H1 (cell line): ENCODE measurements at regions not wholly inside any gene's neighbourhood (a gene's known extent, or its start where the extent isn't known, plus 50 kb on each side); places are given as distances from the start of the nearest gene placed in this dataset.

Source experiments
- CTCF ChIA-PET: fragments of 300-600 bp; sonication (Branson Sonifier 250); formaldehyde crosslinking; loops from one replicate; lab custom pipeline; 2021; ENCODE audit not compliant: partially characterized antibody; lab: Charles Lee
- POLR2A ChIA-PET: fragments of 300-600 bp; sonication (Branson Sonifier 250); formaldehyde crosslinking; loops from one replicate; lab custom pipeline; 2021; ENCODE audit warnings: inconsistent platforms; ENCODE audit not compliant: partially characterized antibody; lab: Charles Lee
- DNase-seq, 2 experiments: peaks; one replicate each; pipeline versions ENCODE4 v3.0.0 to v3.0.0-alpha.2; 2010 to 2022; ENCODE audit warnings: low spot score in 2 of 2, low read depth in 1 of 2, mixed read lengths in 1 of 2
- FAIRE-seq: peaks from 2 replicates; lab custom pipeline; 2011; peaks lifted over from hg19 to GRCh38; lab: Jason Lieb, UNC
- H2AFZ ChIP-seq: 2 replicates; pipeline ENCODE4 v1.8.1; 2012; ENCODE audit warnings: low read length, inconsistent platforms
- H2AK5ac ChIP-seq: 2 replicates; pipeline ENCODE4 v1.6.1; 2013; ENCODE audit warnings: low read depth, low read length
- H2BK120ac ChIP-seq: replicated peaks from 2 replicates; pipeline ENCODE3; 2013; ENCODE audit warnings: low read depth, low read length, inconsistent platforms
- H2BK12ac ChIP-seq: 2 replicates; pipeline ENCODE4 v1.6.1; 2013; ENCODE audit warnings: low read depth, low read length
- H2BK15ac ChIP-seq: 2 replicates; pipeline ENCODE4 v1.6.1; 2013; ENCODE audit warnings: low read length
- H2BK20ac ChIP-seq: 2 replicates; pipeline ENCODE4 v1.6.1; 2013; ENCODE audit warnings: low read length
- H2BK5ac ChIP-seq: 2 replicates; pipeline ENCODE4 v1.6.1; 2013; ENCODE audit warnings: low read depth, low read length
- H3K14ac ChIP-seq: 2 replicates; pipeline ENCODE4 v1.6.1; 2013; ENCODE audit warnings: inconsistent platforms; ENCODE audit not compliant: insufficient read length
- H3K18ac ChIP-seq: 2 replicates; pipeline ENCODE4 v1.6.1; 2013; ENCODE audit warnings: low read length; ENCODE audit errors: extremely low read depth
- H3K23ac ChIP-seq: 2 replicates; pipeline ENCODE4 v1.6.1; 2013; ENCODE audit warnings: inconsistent platforms; ENCODE audit not compliant: insufficient read length
- H3K23me2 ChIP-seq: 2 replicates; pipeline ENCODE4 v1.6.1; 2013; ENCODE audit warnings: low read depth, low read length
- H3K27ac ChIP-seq: 2 replicates; pipeline ENCODE4 v1.6.1; 2011; ENCODE audit warnings: low read depth, low read length, inconsistent platforms
- H3K27me3 ChIP-seq, 4 experiments: replicated peaks in 1 of 4; 1 replicate in 1 of 4; 2 replicates in 3 of 4; pipeline versions ENCODE4 v1.6.1 to v1.8.1; 2011 to 2013; ENCODE audit warnings: low read length in 3 of 4, mild to moderate bottlenecking in 3 of 4, inconsistent platforms in 2 of 4, mixed read lengths in 2 of 4, moderate library complexity in 1 of 4; ENCODE audit not compliant: control insufficient read depth in 3 of 4, insufficient read depth in 3 of 4; ENCODE audit errors: extremely low read depth in 1 of 4
- H3K36me3 ChIP-seq, 4 experiments: 2 replicates each; pipeline versions ENCODE4 v1.6.1 to v1.8.1; 2011 to 2013; ENCODE audit warnings: mild to moderate bottlenecking in 4 of 4, low read length in 3 of 4, moderate library complexity in 2 of 4, control low read depth in 1 of 4, inconsistent platforms in 1 of 4; ENCODE audit not compliant: insufficient read depth in 4 of 4, control insufficient read depth in 2 of 4
- H3K4ac ChIP-seq: replicated peaks from 2 replicates; pipeline ENCODE3; 2013; ENCODE audit warnings: low read length, low read depth, mixed read lengths, inconsistent platforms; ENCODE audit not compliant: insufficient read length
- H3K4me1 ChIP-seq, 4 experiments: replicated peaks in 1 of 4; 1 replicate in 1 of 4; 2 replicates in 3 of 4; pipeline versions ENCODE4 v1.6.1 to v1.8.1; 2011 to 2013; ENCODE audit warnings: low read length in 3 of 4, inconsistent platforms in 2 of 4, mixed read lengths in 1 of 4; ENCODE audit not compliant: insufficient read depth in 4 of 4, control insufficient read depth in 3 of 4
- H3K4me2 ChIP-seq, 2 experiments: 2 replicates each; pipeline versions ENCODE4 v1.6.1 to v1.8.1; 2011 to 2013; ENCODE audit warnings: low read depth in 2 of 2, low read length in 2 of 2, control low read depth in 1 of 2, inconsistent platforms in 1 of 2, mild to moderate bottlenecking in 1 of 2; ENCODE audit not compliant: insufficient read depth in 1 of 2
- H3K4me3 ChIP-seq, 4 experiments: fragments of 200-600, 300-600 bp in 1 of 4; sonication (generic), shearing (Covaris generic), sonication (Bioruptor Twin) in 1 of 4; 2 replicates each; pipeline versions ENCODE4 v1.5.1 to v1.8.1; 2011 to 2016; ENCODE audit warnings: low read length in 4 of 4, low read depth in 3 of 4, control low read depth in 2 of 4, inconsistent platforms in 2 of 4, mild to moderate bottlenecking in 2 of 4, mixed read lengths in 1 of 4, moderate library complexity in 1 of 4; ENCODE audit not compliant: insufficient read depth in 2 of 4; ENCODE audit errors: extremely low read depth in 1 of 4
- H3K56ac ChIP-seq: replicated peaks from 2 replicates; pipeline ENCODE3; 2013; ENCODE audit warnings: low read depth, mild to moderate bottlenecking, mixed read lengths, low read length, inconsistent platforms; ENCODE audit not compliant: insufficient read length
- H3K79me1 ChIP-seq: 2 replicates; pipeline ENCODE4 v1.6.1; 2013; ENCODE audit warnings: low read depth, low read length, control low read depth
- H3K79me2 ChIP-seq, 2 experiments: 2 replicates each; pipeline versions ENCODE4 v1.6.1 to v1.8.1; 2012 to 2013; ENCODE audit warnings: low read length in 2 of 2, mild to moderate bottlenecking in 2 of 2, inconsistent platforms in 1 of 2; ENCODE audit not compliant: insufficient read depth in 2 of 2, control insufficient read depth in 1 of 2
- H3K9ac ChIP-seq, 4 experiments: replicated peaks in 1 of 4; 1 replicate in 1 of 4; 2 replicates in 3 of 4; pipeline versions ENCODE4 v1.6.1 to v1.8.1; 2011 to 2013; ENCODE audit warnings: low read depth in 3 of 4, low read length in 3 of 4, control low read depth in 2 of 4, mild to moderate bottlenecking in 2 of 4, moderate library complexity in 2 of 4, inconsistent platforms in 1 of 4; ENCODE audit errors: extremely low read depth in 1 of 4
- H3K9me3 ChIP-seq, 2 experiments: 2 replicates each; pipeline versions ENCODE4 v1.6.1 to v1.8.1; 2012 to 2013; ENCODE audit warnings: mild to moderate bottlenecking in 2 of 2, moderate library complexity in 2 of 2, control low read depth in 1 of 2, inconsistent platforms in 1 of 2, low read depth in 1 of 2, low read length in 1 of 2, mixed read lengths in 1 of 2; ENCODE audit not compliant: insufficient read depth in 2 of 2
- H4K20me1 ChIP-seq, 2 experiments: replicated peaks in 1 of 2; 2 replicates each; pipeline versions ENCODE3 to v1.8.1; 2011 to 2013; ENCODE audit warnings: inconsistent platforms in 2 of 2, low read length in 2 of 2, mild to moderate bottlenecking in 1 of 2; ENCODE audit not compliant: insufficient read depth in 2 of 2, control insufficient read depth in 1 of 2
- H4K5ac ChIP-seq: 2 replicates; pipeline ENCODE4 v1.6.1; 2013; ENCODE audit warnings: low read length, low read depth, mixed read lengths, inconsistent platforms; ENCODE audit not compliant: insufficient read length
- H4K8ac ChIP-seq: 2 replicates; pipeline ENCODE4 v1.8.0; 2013; ENCODE audit warnings: mild to moderate bottlenecking, moderate library complexity, low read length, inconsistent platforms; ENCODE audit not compliant: insufficient read depth; ENCODE audit errors: extremely low read depth
- H4K91ac ChIP-seq: replicated peaks from 2 replicates; pipeline ENCODE3; 2013; ENCODE audit warnings: low read length, mixed read lengths, inconsistent platforms; ENCODE audit not compliant: insufficient read length
- BRCA1 ChIP-seq: IDR thresholded peaks from 2 replicates; pipeline ENCODE4 v1.6.1; 2012; ENCODE audit warnings: low read depth, low read length, improper control_type of control experiment
- EZH2 ChIP-seq: fragments of 200-600 bp; sonication (generic); IDR thresholded peaks from 2 replicates; pipeline ENCODE4 v1.7.1; 2012; ENCODE audit warnings: low read depth, mild to moderate bottlenecking, moderate library complexity, low read length, inconsistent platforms; ENCODE audit not compliant: severe bottlenecking
- HDAC6 ChIP-seq: IDR thresholded peaks from one replicate; pipeline ENCODE4 v1.7.1; 2012; ENCODE audit warnings: low read depth, mild to moderate bottlenecking, inconsistent platforms, low read length, moderate library complexity
- RBBP5 ChIP-seq: IDR thresholded peaks from 2 replicates; pipeline ENCODE4 v1.7.1; 2012; ENCODE audit warnings: low read depth, mild to moderate bottlenecking, inconsistent platforms, low read length, moderate library complexity, borderline replicate concordance
- RNF2 ChIP-seq: fragments of 200-900, 300-1000 bp; sonication (generic); IDR thresholded peaks from 2 replicates; pipeline ENCODE4 v1.7.1; 2016; ENCODE audit warnings: borderline replicate concordance, low read depth, mild to moderate bottlenecking, antibody characterized with exemption, low read length; ENCODE audit not compliant: poor library complexity, severe bottlenecking; ENCODE audit errors: missing control alignments
- TAF7 ChIP-seq: optimal IDR thresholded peaks from 2 replicates; pipeline ENCODE3; 2011; ENCODE audit warnings: low read depth, mild to moderate bottlenecking, inconsistent platforms, low read length, moderate library complexity, borderline replicate concordance
- ZNF274 ChIP-seq: IDR thresholded peaks from 2 replicates; pipeline ENCODE4 v1.7.0; 2012; ENCODE audit warnings: low read length, borderline replicate concordance; ENCODE audit errors: extremely low read depth
- WGBS, 2 experiments: shearing (Covaris generic) in 1 of 2; methylation state at CpG; one replicate each; pipeline versions ENCODE4 v1.1.6 to v1.1.7; 2013 to 2015; ENCODE audit warnings: low lambda C conversion rate in 2 of 2, mixed read lengths in 2 of 2, inconsistent platforms in 1 of 2, low coverage in 1 of 2, missing lambda C conversion rate in 1 of 2; ENCODE audit not compliant: insufficient replicate concordance in 2 of 2, insufficient coverage in 1 of 2, insufficient read length in 1 of 2; ENCODE audit errors: extremely low coverage in 1 of 2, missing lambda C conversion rate in 1 of 2; 5-methylcytosine and 5-hydroxymethylcytosine counted together

GRCh38 chr14:28576523-28576922 is 190.1 kb upstream of the FOXG1 start:
- Histone ChIP-seq H3K4me3 (no peak overlapping the region), H3K18ac (no peak overlapping the region), H2BK20ac (no peak overlapping the region), H3K23ac (no peak overlapping the region), H2BK5ac (no peak overlapping the region), H3K27me3 (no peaks in the 10 kb centered on the region), H3K79me2 (no peaks in the 10 kb centered on the region), H3K9me3 (no peaks in the 10 kb centered on the region; a peak in 1 of 4 replicates), H3K4me1 (no peaks in the 10 kb centered on the region), H3K4ac (no peak overlapping the region), H4K8ac (no peak overlapping the region), H3K9ac (no peak overlapping the region), H3K4me2 (no peak overlapping the region), H3K23me2 (no peaks in the 10 kb centered on the region), H2BK12ac (no peak overlapping the region), H3K27ac (no peak overlapping the region), H3K56ac (no peak overlapping the region), H2BK120ac (no peak overlapping the region), H4K5ac (no peak overlapping the region), H2AFZ (no peak overlapping the region), H2BK15ac (no peak overlapping the region), H4K91ac (no peak overlapping the region), H3K14ac (no peak overlapping the region), H2AK5ac (no peak overlapping the region), H4K20me1 (no peaks in the 10 kb centered on the region), H3K36me3 (no peaks in the 10 kb centered on the region), H3K79me1 (no peaks in the 10 kb centered on the region)
- TF ChIP-seq ZNF274 (no peak), TAF7 (no peak), BRCA1 (no peak), RBBP5 (no peak), RNF2 (no peak), EZH2 (no peak), HDAC6 (no peak)
- DNase-seq (no peak), FAIRE-seq (no peak)
- WGBS, 2 experiments: 94% methylated on average over 10 of the region's 10 CpGs; no CpG with 5 or more reads in 1 of the 2 experiments
- CTCF ChIA-PET: no interaction called here
- POLR2A ChIA-PET: no interaction called here
